NCI-H1417 (cell line): ENCODE measurements at regions not wholly inside any gene's neighbourhood (a gene's known extent, or its start where the extent isn't known, plus 50 kb on each side); places are given as distances from the start of the nearest gene placed in this dataset.
"Not testable (repeated sequence)": the region's sequence is repeated elsewhere in the genome, so short reads cannot be mapped to it uniquely, and the experiment has no call there.

Experiments used
- DNase-seq, 3 experiments: peaks; one replicate each; lab custom pipeline; 2025; lab: John Stamatoyannopoulos, UW

DNA sequence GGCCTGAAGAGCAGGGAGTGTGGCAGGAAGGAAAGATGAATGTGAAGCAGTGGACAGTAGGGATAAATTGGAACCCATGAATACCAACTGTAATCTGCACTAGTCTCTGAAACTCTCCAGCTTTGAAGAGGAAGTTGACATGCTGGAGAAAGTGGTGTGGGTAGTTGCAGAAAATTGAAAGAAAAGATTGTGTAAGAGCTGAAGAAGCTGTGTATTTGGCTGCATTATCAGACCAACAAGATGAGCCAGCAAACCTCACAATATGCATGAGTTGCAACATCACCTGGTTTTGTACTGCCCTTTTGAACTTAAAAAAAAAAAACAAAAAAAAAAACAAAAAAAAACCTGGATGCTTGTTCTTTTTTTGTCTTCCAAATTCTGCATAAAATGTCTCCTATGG is 921.9 kb upstream of the EYS start:
- DNase-seq: no peak

DNA sequence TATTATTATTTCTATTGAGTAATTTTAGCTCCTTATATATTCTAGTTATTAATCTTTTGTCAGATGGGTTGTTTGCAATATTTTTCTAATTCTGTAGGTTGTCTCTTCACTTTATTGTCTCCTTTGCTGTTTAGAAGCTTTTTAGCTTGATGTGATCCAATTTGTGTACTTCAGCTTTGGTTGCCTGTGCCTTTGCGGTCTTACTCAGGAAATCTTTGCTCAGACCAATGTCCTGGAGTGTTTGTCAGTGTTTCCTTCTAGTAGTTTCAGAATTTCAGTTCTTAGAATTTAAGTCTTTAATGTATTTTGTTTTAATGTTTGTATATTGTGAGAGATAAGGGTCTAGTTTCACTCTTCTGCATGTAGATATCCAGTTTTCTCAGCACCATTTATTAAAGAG is 916.0 kb upstream of the EYS start:
- DNase-seq: peak in 1 of 3 experiments; percentile 28

DNA sequence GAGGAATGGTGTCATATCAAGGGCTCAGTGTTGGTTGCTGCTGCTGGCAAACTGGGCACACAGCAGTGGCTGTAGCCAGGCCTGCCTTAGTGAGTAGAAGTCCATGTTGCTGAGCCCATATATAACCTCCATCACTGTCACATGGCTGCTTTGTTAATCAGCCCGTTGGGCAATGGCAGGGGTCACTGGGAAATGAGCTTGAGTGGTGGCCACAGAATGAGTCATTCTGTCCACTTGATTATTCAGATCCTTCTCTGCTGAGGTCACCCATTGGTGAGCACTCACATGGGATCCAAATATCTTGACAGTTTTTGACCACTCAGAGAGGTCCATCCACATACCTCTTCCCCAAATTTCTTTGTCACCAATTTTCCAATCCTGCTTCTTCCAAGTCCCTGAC is 898.9 kb upstream of the EYS start:
- no peak for DNase-seq

DNA sequence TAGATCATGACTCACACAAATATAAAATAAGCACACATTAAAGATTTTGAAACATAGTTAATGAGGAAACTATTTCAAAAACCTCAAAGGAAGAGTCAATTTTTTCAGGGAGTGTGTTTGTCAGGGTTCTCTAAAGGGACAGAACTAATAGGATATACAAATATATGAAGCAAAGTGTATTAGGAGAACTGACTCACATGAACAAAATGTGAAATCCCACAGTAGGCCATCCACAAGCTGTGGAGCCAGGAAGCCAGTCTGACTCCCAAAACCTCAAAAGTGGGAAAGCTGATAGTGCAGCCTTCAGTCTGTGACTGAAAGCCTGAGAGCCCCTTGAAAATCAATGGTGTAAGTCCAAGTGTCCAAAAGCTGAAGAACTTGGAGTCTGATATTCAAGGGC is 898.0 kb upstream of the EYS start:
- DNase-seq: no peak

DNA sequence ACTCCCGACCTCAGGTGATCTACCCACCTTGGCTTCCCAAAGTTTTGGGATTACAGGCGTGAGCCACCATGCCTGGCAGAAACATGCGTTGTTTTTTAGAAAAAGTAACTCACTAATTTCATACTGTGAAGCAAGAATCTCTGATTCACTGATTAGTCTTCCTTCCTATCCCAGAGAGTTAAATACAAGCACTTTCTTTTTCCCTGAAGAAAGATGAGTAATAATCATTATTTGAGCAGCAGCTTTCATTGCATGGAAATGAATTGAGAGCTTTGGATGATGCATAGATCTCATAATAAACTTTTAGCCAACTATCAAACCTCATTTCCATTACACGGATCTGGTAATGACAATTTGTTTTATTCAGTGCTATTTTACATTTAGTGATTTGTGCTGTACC is 892.5 kb upstream of the EYS start:
- no peak for DNase-seq

DNA sequence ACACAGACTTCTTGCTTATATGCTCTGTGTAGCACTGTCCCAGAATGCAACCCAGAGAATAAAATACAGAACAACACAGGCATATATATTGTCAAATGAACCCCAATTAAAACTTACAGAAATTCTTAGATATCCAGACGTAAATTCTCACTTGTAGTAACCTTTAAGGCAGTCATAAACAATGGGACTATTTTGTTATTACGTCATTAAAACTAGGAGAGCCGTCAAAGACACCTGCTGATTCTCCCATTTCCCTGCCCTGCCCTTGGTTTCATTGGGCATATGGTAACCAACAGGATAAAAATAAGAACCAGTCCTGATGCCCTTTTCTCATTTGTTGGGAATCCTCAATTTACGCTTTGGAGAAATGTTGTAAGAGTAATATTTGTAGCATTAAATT is 871.3 kb upstream of the EYS start:
- DNase-seq: no peak

DNA sequence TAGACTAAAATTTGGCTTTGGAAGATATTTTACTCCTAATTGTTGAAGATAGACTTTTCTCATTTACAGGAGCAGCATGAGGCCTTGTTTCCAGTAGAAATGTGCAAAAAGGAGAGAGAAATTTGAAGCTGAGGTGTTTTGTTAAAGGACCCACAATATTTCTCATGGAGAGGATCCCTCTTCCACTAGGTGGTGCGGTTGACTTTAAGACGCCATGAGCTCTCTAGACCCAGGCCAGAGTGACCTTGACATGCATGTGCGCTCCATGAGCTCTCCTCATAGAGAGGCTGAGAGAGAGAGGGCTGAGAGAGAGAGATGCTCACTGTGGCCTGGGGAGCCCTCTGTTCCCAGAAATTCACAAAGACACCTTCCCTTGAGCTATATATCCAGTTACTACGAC is 861.2 kb upstream of the EYS start:
- no peak for DNase-seq

DNA sequence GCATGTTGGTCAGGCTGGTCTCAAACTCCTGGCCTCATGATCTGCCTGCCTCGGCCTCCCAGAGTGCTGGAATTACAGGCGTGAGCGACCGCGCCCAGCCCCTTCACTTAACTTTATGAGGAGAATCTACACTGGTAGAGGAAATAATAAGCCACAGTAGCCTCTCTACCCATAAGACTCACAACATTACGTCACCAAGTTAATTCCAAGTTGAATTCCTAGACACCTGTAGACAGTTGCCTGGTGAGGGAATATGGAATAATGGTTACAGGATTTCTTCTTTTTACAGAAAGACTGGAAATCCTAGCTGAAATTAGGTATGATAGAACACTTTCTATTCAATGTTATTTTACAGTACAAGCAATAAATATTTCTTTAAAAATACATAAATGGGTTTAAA is 854.5 kb upstream of the EYS start:
- DNase-seq: no peak

DNA sequence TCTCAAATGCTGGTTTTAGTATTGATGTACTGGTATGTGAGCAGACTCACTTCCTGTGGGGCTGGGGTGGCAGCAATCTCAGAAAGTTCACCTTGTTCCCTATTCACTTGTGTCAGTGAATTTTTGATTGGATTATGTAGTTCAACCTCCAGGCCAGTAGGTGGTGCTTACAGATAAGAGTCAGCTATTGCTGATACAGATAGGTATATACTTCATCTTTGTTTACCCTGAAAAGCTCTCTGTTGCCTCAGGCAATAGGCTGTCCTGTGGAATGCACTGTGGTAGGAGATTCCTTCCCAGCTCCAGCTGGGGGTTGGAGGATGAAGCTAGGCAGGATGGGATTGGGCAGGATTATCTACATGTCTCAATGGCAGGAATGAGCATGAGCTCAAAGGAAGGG is 851.2 kb upstream of the EYS start:
- DNase-seq: peak in 1 of 3 experiments; percentile 18

DNA sequence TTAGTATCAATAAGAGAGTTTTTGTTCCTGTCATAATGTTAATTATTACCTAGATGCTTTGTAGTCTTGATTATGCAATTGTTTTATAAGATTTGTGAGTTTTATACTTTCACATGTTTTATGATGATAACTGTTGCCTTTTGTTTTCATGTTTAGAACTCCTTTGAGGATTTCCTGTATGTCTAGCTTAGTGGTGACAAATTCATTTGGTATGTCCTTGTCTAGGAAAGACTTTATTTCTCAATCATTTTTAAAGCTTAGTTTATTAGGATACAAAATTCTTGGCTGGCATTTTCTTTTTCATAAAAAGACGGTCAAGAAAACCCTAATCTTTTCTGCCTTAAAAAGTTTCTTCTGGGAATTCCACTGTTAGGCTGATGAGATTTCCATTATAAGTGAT is 849.9 kb upstream of the EYS start:
- DNase-seq: no peak

DNA sequence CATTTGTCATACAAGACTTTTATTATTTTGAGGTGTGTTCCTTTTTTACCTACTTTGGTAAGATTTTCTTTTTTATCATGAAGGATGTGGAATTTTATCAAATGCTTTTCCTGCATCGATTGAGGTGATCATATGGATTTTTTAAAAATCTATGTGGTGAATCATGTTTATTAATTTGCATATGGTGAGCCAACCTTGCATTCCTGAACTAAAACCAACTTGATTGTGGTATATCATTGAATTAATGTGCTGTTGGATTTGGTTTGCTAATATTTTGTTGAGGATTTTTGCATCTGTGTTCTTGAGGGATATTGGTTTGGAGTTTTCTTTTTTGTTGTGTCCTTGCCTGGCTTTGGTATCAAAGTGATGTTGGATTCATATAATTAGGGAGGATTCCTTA is 848.1 kb upstream of the EYS start:
- DNase-seq: no peak

DNA sequence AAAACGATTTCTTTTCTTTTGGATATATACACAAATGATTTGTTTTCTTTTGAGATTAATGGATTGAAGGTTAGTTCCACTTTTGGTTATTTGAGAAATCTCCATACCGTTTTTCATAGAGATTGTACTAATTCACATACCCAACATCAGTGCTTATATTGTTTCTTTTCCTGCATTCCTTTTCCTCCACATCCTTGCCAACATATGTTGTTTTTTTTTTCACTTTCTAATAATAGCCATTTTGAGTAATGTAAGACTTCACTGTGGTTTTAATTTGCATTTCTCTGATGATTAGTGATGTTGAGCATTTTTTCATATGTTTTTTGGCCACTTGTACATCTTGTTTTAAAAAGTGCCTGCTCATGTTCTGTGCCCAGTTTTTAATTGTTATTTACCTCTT is 846.4 kb upstream of the EYS start:
- no peak for DNase-seq

DNA sequence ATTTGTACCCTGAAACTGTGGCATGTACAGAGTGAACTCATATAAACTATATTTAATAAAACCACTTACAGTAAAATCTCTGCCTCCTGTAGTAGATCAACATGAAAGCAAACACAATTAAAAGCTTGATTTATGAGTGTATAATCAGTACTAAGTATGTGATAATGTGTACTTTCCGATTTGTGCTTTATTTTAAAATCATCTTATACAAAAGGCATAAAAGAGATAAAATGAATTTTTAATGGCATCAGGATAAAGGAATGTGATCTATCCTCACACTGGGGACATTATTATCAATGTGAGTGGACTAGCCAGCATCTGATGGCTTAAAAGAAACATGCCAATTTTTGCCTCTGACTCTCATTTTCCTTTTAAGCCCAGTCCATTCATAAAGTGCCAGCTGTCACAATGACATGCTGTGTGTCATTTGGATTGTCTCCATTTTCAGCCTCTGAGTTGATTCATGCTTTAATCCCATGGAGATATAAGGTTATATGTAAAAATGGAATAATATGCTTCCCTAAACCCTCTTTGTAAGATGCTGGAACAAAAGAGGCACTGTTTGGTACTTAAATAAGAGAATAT is 831.6 kb upstream of the EYS start:
- DNase-seq: peak in 2 of 3 experiments; percentile 43 to 73

DNA sequence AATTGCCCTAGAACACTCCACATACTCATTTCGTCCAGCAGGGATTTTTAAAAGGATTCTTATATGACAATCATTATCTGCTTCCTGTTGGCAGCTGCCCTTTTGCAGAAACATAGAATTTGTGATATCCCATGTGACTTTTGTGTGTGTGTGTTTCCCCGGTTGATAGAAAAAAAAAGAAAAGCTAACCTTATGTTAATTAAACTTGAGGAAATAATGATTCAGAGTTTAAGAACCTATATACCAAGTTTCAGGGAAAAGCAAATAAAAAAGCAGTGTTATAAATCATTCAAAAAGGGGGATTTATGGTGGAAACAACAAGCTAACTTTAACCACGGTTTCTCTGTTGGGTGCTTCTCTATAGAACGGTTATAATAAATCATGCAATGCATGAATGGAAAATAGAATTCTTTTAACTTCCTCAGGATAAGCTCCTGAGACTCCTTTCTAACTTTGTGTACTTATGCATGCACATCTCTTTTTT is 826.9 kb upstream of the EYS start:
- DNase-seq: peak in 2 of 3 experiments; percentile 1 to 25

DNA sequence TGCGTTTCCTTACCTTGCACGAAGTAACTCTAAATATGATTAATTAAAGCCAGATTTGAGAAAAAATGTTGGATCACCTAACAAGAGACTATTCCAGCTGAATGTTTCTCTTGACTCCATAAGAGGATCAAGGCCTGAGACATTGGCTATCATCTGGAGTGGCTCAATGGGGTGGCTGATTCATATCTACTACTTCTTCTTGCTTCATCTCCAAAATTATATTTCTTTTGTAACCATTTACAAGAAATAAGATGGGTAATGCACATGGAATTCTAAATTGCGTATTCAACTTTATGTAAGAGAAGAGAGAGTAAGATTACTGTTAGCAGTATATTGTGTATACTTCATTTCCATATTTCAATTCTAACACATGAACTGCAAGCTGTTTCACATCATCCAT is 819.0 kb upstream of the EYS start:
- DNase-seq: no peak

DNA sequence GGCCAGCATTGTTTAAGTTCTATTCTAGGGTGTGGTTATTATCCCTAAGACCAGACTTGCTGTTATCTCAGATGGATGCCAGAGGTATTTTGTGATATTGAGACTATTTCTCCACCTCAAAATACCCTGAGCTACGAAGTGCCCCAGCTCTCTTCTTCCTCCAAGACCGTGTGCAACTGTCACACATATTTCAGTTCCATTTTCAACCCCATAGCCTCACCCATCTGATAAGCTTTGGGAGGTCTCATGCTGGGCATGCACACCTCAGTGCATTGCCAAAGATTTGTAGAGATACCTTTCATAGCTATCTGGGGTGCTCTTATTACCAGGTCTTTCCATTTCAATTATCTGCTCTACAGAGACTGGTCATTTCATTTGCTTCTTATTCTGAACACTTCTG is 815.8 kb upstream of the EYS start:
- no peak for DNase-seq

DNA sequence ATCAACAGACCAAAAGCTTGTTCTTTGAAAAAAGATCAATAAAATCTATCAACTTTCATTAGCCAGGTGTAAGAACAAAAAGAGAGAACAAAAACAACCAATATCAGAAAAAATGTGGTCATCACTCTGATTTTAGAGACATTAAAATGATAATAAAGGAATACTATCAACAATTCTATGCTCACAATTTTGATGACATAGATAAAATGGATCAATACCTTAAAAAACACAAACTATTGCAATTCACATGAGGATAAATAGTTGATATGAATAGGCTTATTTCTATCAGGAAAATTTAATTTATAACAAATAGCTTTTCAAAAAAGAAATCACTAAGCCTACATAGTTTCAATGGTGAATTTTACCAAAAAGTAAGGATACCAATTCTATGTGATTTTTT is 809.4 kb upstream of the EYS start:
- DNase-seq: no peak

DNA sequence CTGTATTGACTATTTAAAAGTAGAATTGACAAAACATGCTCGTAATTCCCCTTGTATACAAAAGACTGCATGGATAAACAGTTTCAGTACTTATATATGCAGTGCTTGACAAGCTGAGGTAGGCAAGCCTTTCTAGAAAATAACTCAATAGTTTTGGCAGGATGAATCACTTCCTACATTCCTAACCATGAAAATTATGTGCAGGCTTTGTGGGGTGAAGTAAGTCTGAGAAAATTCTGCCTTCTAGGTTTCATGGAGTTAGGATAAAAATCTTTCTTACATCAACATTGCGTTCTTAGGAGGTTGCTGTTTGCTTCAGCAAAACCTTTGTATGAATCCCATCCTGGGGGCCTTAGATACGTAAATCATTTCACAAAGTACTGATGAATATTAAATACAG is 801.4 kb upstream of the EYS start:
- DNase-seq: no peak

DNA sequence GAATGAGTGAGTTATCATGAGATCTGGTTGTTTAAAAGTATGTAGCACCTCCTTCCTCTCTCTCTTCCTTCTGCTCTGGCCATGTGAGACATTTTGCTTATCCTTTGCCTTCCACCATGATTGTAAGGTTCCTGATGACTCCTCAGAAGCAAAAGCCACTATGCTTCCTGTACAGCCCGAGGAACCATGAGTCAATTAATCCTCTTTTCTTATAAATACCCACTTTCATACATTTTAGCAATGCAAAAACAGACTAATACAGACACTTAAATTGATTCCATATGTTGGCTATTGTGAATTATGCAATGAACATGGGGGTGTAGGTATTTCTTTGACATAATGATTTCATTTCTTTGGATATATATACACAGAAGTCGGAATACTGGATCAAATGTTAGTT is 792.8 kb upstream of the EYS start:
- no peak for DNase-seq

DNA sequence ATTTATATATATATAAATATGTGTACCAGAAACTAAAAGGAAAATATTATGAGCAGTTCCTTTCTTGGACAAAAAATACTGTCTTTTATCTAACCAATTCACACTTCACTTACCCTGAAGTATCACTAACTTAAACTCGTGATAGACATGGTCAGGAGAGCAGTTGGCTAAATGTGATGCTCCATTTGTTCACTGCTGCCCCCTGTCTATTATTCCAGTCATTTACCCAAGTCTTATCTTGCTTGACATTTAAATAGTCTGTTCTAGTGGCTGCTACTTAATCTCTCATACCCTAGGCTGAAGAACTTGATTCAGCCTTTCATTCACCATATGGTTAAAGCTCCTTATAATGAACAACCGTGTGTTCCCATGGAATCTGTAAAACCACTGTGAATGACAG is 789.6 kb upstream of the EYS start:
- peak in 2 of 3 experiments; percentile 1 to 45 for DNase-seq

DNA sequence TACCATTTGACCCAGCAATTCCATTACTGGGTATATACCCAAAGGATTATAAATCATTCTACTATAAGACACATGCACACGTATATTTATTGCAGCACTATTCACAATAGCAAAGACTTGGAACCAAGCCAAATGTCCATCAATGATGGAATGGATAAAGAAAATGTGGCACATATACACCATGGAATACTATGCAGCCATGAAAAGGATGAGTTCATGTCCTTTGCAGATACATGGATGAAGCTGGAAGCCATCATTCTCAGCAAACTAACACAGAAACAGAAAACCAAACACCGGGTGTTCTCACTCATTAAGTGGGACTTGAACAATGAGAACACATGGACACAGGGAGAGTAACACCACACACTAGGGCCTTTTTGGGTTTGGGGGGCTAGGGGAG is 787.6 kb upstream of the EYS start:
- DNase-seq: not testable (repeated sequence)

DNA sequence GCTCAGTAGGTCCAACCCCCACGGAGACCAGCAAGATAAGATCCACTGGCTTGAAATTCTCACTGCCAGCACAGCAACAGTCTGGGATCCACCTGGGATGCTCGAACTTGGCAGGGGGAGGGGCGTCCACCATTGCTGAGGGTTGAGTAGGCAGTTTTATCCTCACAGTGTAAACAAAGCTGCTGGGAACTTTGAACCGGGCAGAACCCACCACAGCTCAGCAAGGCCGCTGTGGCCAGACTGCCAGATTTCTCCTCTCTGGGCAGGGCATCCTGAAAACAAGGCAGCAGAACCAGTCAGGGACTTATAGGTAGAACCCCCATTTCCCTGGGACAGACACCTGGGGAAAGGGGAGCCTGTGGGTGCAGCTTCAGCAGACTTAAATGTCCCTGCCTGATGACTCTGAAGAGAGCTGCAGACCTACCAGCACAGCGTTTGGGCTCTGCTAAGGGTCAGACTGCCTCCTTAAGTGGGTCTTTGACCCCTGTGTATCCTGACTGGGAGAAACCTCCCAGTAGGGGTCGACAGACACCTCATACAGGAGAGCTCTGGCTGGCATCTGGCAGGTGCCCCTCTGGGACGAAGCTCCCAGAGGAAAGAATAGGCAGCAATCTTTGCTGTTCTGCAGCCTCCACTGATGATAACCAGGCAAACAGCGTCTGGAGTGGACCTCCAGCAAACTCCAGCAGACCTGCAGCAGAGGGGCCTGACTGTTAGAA is 782.4 kb upstream of the EYS start:
- no peak for DNase-seq

DNA sequence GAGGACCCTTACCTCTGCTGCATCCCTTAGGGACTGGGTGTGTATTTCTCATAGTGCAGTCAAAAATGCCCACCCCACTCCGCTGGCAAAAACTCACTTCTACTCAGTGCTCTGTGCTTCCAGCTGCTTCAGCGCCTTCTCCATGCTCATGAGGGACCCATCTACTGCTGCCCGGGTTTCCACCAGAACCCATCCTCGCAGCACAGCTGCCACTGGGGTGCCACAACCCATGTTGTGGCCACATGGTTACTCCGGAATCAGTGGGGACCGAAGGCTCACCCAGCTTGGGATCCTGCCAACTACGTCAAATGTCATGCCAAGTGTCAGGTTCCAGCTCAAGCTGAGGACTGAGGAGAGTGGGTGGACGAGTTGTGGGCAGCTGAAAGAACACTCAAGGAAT is 774.2 kb upstream of the EYS start:
- no peak for DNase-seq

DNA sequence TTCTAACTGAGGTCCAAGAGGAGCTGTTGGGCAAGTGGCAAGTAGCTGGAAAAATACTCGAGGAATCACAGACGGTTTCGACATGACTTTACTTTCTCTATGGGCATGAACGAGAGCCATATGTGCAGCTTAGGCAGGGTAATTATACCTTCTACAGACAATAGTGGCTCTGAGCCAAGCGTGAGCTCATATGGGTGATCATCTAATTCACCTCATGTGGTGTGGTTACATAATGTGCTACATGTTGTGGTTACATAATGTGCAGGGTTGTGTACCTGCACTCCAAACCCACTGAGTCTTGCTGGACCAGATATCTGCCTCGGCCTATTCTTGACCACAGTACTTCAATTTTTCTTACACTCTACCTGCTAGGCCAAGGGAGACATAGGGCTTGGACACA is 771.7 kb upstream of the EYS start:
- peak in 2 of 3 experiments; percentile 7 to 32 for DNase-seq
